ENCODE measurements at regions not wholly inside any gene's neighbourhood (a gene's known extent, or its start where the extent isn't known, plus 50 kb on each side); places are given as distances from the start of the nearest gene placed in this dataset.

DNA sequence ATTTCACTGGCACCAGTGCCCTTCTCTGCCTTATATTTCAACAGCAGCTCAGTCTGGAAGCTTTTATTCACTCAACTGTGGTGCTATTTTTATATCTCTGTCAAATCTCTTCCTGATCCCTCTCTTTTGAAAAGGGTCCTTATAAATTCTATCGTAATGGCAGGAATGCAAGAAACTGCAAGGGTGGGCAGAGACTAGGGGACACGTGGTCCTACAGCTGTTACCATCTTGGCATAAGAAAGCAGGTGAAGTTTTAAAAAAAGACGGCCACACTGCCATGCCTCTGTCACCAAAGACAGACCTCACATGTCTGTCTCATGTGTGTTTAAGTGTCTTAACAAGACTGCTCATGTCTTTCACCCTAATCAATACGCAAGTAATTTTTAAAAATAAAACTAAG lies 368.4 kb upstream of the CDH11 start:
- no peak for DNase-seq (ENCODE audit: low read depth in 4 of 4, low spot score in 1 of 4)

DNA sequence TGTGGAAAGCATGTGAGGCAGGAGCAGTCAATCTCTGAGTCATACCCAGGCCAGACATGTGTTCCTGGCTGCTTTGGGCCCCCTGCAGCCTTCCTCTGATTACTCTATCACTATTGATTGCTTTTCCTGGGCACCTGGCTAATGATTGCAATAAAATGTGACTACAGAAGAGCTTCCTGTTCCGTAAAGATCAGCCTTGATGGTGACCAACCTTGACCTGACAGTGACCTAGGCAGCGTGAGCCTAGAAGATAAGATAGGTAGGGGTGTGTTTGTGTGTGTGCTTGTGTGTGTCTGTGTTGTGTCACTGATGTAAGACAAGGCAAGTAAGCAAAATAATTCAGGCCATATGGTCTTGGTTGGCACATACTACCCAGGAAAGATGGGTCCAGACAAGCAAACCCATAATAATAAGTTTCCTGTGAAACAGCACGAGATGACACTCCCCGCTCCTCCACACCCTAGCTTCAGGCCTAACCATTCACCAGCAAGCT lies 367.7 kb upstream of the CDH11 start:
- DNase-seq (ENCODE audit: low read depth in 4 of 4, low spot score in 1 of 4) = no peak

- no peak for DNase-seq (ENCODE audit: low read depth in 4 of 4, low spot score in 1 of 4)
Observed at GRCh38 chr16:65487231-65487630, 365.4 kb upstream of the CDH11 start.

DNA sequence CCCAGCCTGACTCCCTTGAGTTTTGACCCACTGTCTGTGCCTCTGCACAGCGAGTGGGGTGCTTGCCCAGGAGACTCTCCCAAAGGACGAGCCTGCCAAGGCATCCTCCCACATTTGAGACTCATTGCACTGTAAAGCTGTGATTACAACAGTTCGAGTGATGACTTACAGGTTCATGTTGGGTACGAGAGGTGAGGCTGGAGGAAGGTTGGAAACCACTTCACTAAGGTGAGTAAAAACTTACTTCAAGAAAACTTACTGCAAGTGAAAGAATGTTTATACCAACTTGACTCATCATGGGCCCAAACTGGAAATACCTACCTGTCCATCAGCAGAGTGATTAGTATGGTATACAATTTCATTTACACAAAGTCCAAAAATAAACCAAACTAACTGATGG lies 360.1 kb upstream of the CDH11 start:
- no peak for DNase-seq (ENCODE audit: low read depth in 4 of 4, low spot score in 1 of 4)

DNA sequence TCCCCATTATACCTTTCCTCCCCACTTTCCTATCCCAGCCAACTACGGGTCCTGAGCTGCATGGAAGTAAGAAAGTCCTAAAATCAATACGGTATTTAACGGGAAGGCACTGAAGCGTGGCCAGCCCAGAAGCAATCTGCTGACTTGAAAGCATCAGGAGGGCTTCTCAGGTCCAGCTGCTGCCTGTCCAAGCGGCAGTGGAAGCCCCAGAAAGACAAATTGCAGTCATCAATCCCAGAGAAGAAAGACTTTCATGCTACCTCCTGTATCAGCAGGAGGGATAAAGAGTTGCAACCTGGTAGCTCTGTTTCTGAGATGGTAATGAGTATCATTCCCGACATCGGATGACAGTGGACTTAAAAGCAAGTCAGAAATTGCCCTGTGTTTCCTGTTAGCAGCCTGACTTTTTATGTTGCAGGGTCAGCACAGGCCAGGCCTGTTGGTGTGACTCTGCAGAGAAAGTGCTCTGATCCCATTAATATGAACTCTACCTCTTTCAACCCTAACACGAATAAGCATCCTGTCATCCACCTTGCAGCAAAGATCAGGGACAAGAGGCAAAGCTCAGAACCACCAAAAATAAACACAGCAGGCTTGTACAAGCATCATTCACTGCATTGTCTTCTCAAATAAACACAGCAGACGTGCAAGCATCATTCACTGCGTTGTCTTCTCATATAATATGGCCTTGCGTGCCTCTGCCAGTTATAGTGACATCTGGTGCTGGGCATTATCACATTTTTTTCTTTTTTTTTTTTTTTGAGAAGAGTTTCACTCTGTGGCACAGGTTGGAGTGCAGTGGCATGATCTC lies 358.6 kb upstream of the CDH11 start:
- no peak for DNase-seq (ENCODE audit: low read depth in 4 of 4, low spot score in 1 of 4)

GRCh38 chr16:65476448-65476955 lies 354.6 kb upstream of the CDH11 start:
- no peak for DNase-seq (ENCODE audit: low read depth in 4 of 4, low spot score in 1 of 4)

DNA sequence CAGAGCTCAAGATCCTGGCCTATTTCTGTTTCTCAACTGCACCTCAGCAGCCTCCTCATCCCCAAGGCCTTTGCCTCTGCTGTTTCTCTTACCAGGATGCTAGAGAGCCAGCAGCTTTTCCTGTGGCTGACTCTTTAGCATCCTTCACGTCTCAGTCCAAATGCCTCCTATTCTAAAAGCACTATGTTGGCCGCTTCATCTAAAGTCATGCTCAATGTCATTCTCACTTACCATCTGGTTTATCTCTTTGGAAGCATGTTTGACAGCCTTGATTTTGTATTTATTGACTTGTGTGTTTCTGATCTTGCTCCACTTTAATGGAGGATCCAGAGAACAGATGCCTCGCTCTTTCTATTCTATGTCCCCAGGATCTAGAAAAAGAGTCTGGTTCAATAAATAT lies 351.8 kb upstream of the CDH11 start:
- no peak for DNase-seq (ENCODE audit: low read depth in 4 of 4, low spot score in 1 of 4)

DNA sequence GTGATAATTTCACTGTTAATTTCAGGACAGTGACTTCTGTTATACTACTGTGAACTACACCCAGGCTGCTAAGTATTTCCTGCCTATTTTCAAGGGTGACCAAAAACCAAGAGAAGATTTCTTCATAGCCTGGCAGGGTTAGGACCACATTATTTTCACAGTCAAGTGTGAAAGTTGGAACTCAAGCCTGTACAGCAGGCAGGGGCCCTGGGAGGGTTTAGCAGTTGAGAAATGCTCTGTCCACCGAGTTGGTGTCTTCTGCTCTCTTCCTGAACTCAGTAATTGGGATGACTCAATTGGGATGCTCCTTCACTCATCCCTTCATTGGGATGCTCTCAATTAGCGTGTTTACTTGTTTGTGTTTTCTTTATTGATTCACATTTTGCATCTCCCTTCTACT lies 347.3 kb upstream of the CDH11 start:
- DNase-seq (ENCODE audit: low read depth in 4 of 4, low spot score in 1 of 4) = no peak

DNA sequence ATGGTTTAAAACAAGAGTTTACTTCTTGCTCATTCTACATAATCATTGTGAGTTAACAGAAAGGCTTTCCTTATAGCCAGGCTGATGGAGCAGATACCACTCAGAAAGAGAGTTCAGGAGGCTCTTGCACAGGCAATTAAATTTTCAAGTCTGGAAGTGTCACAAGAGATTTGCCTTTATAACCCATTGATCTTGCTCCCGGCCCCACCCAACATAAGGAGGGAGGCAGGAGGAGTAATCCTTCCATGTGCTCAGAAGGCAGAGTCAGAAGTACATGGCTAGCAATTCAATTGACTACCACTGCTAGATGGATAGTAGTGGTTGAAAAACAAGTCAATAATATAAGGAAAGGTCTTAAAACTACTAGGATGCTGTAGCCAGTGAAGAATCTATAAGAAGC lies 346.3 kb upstream of the CDH11 start:
- no peak for DNase-seq (ENCODE audit: low read depth in 4 of 4, low spot score in 1 of 4)

DNA sequence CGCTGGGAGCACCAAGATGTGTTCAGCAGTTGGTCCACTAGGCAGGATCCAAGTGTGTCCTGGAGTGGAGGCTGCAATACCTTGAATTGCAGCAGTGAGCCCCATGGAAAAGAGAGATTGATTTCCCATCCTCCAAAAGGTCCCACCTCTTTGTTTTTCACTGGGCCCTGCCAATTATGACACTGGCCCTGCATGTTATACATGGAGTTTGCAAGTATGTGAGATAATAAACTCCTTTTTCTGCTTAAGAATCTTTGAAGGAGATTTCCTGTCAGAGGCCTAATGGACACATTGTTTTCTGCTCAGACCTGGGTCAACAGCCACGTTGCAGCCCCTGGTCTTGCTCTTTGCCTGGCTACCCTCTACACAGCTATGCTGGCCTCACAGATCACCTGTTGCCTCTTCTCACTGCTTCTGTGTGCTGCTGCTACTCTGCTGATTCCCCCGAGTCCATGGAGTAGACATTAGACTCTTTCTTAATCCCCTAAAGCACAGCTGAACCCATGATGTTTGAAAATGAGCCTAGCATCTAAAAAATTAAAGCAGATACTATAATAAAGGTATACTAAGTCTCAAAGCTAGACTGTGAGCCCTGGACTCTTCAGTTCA lies 341.9 kb upstream of the CDH11 start:
- no peak for DNase-seq (ENCODE audit: low read depth in 4 of 4, low spot score in 1 of 4)

DNA sequence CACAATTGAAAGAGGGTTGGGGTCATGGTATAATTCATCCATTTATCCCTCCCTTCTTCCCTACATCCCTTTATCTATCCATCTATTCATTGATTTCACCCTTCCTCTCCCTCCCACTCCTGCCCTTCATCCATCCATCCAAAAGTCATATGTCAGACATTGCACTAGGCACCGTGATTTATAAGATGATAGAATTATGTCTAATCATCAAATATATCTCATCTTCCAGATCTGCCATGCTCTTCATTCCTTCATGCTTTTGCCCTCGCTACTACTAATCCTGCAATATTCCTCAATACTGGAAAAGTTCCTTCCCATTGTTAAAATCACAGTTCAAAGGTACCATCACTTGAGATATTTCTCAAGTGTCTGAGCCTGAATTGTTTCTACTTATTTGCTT lies 335.2 kb upstream of the CDH11 start:
- no peak for DNase-seq (ENCODE audit: low read depth in 4 of 4, low spot score in 1 of 4)

- DNase-seq (ENCODE audit: low read depth in 4 of 4, low spot score in 1 of 4) = no peak
Observed at GRCh38 chr16:65455761-65456160, 333.9 kb upstream of the CDH11 start.

GRCh38 chr16:65453646-65454045 lies 331.8 kb upstream of the CDH11 start:
- DNase-seq (ENCODE audit: low read depth in 4 of 4, low spot score in 1 of 4) = no peak

GRCh38 chr16:65449526-65449925 lies 327.7 kb upstream of the CDH11 start:
- DNase-seq (ENCODE audit: low read depth in 4 of 4, low spot score in 1 of 4) = no peak

- no peak for DNase-seq (ENCODE audit: low read depth in 4 of 4, low spot score in 1 of 4)
Observed at GRCh38 chr16:65446427-65446826, 324.6 kb upstream of the CDH11 start.

DNA sequence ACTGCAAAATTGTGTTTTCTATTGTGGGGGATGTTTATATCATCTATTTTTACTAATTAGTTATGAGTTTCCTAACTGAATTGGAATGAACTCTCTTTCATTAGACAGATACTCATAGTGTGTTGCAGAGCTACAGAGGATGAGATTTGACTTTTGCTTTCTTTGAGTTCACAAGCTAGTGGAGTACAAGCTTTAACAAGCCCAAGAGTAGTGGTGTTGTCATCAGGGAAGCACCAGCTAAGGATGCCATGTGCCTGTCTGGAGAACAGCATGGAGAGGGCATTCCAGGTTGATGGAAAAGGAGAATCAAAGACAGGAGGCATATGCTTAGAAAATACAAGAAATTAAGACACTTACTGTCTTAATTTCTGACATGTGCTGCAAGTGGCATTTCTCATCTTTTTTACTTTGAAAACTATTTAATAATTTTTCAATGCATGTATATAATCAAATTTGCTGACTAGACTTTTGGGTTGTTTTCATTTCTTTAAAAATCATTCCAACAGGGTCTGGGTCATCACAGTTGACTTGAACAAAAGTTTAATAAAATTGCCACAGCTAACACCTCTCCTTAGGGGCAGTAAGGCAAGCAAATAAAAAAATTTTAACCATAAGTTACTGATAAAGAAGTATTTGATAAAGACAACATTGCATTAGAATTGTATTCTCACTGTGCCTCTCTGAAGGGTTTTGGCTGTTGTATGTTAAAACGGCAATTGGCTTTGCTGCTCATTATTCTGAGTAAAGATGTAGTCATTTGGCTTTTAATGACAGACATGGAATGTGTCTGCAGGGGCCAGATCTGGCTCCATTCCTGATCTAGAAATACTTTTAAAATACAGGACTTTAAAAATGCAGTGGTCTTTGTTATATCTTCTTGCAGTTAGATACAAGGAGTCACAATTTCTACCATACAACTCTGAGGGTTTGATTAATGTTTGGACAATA lies 323.7 kb upstream of the CDH11 start:
- no peak for DNase-seq (ENCODE audit: low read depth in 4 of 4, low spot score in 1 of 4)

DNA sequence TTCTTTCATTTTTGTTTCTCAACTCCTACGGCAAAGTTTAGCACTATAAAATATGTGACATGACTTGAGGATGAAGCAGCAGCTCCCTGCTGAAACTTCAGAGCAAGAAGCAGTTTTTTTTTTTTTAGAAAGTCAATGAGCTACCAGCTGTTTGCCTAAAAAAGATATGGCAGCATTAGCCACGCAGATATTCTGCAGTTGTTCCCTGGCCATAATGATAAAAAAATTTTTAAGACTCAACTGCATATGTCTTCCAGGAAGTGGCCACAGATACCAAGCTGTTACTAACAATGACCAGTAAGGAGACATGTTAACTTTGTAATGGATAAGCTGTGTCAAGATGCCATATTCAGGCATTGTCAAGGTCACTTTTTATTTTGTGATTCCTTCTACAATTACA lies 319.6 kb upstream of the CDH11 start:
- DNase-seq (ENCODE audit: low read depth in 4 of 4, low spot score in 1 of 4) = no peak

DNA sequence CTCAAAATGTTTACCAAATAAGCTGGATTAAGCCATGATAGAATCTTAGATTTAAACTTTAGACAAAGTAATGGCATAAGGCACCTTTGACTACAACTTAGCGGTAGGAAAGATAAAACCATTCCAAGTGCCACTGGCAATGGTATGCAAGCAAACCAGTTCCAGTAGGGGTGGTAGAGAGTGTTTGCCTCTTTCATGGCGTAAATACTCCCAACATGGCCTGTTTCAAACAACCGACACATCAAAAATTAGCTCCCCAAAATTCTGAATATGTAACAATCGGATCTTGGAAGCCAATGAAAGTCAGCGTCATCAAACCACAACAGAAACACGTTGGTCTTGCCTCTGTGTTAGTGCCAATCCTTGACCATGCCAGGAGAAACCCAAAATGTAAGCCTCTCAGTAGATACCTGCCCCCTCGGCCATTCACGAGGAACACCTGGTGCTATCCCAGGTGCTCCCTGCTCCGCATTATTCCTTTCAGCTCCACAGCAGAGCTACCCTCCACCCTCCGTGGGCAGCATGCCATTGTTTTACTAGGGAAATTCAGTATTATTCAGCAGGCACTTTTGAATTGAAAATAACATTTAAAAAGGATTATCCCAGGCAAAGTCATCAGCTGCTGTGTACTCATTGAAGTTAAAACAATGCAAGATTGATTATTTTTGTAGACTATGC lies 307.8 kb upstream of the CDH11 start:
- no peak for DNase-seq (ENCODE audit: low read depth in 4 of 4, low spot score in 1 of 4)

GRCh38 chr16:65426484-65426883 lies 304.6 kb upstream of the CDH11 start:
- DNase-seq (ENCODE audit: low read depth in 4 of 4, low spot score in 1 of 4) = no peak

DNA sequence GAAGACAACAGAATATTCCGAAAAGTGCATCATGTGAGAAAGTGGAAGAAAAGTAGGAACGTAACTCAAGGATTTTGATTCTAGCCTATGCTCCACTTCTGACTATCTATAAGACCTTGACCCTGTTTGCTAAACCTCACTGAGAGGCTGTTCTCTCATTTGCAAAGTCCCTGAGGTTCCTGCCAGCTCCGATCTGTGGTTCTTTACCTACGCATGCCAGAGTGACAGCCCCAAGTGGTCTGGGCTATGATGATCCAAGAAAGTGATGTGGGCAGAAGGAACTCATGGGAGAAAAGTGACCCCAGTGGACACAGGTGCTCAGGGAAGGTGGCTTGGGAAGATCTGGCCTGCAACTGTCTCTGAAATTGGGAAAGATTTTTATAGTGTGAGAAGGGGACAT lies 301.1 kb upstream of the CDH11 start:
- DNase-seq (ENCODE audit: low read depth in 4 of 4, low spot score in 1 of 4) = no peak

DNA sequence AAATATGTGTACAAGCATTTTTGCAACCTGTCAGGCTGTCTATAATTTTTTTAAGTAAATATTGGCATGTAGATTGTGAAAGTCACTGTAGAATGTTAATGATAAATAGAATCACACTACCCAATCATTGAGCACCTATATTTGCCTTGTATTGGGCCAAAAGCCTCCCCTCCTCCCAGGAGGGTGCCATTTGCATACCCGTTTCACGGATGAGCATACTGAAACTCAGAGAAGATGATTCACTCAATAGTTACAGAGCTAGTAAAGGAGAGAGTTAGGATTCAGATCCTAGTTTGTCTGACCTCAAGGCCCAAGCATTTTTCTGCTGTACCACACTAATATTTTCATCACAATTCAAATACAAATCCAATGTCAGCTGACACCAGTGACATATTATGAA lies 299.7 kb upstream of the CDH11 start:
- DNase-seq (ENCODE audit: low read depth in 4 of 4, low spot score in 1 of 4) = no peak
